Effector memory CD8-positive, alpha-beta T cell (primary cell): ENCODE measurements at regions not wholly inside any gene's neighbourhood (a gene's known extent, or its start where the extent isn't known, plus 50 kb on each side); places are given as distances from the start of the nearest gene placed in this dataset.

ENCODE experiments used
- ATAC-seq: fragments of 150-1000 bp; cut with Tn5 transposase; replicated peaks from 2 replicates; pipeline ENCODE4 v1.10.0; 2021; ENCODE audit warnings: mild to moderate bottlenecking, moderate library complexity
- DNase-seq, 3 experiments: peaks; one replicate each; pipeline ENCODE4 v3.0.0; 2021
- H3K27ac Mint-ChIP-seq, 2 donors: one replicate each; pipeline ENCODE4 v1.8.0; 2022; ENCODE audit warnings: mild to moderate bottlenecking in 2 of 2, mixed read lengths in 2 of 2, moderate library complexity in 2 of 2
- H3K27me3 Mint-ChIP-seq, 2 donors: one replicate each; pipeline ENCODE4 v1.8.0; 2022; ENCODE audit warnings: mixed read lengths in 2 of 2
- H3K36me3 Mint-ChIP-seq: one replicate; pipeline ENCODE4 v1.8.0; 2022; ENCODE audit warnings: mild to moderate bottlenecking, moderate library complexity, mixed read lengths; ENCODE audit not compliant: insufficient read depth
- H3K4me1 Mint-ChIP-seq, 2 donors: one replicate each; pipeline ENCODE4 v1.8.0; 2022; ENCODE audit warnings: low read depth in 2 of 2, mixed read lengths in 2 of 2
- H3K4me3 Mint-ChIP-seq, 2 donors: one replicate each; pipeline ENCODE4 v1.8.0; 2022; ENCODE audit warnings: mild to moderate bottlenecking in 2 of 2, mixed read lengths in 2 of 2, moderate library complexity in 2 of 2
- H3K9me3 Mint-ChIP-seq, 2 donors: one replicate each; pipeline ENCODE4 v1.8.0; 2022; ENCODE audit warnings: mixed read lengths in 2 of 2

GRCh38 chr6:169867751-169868191, 116.3 kb downstream of the ERMARD start:
- ATAC-seq (no peak), DNase-seq (no peak)
- H3K9me3 Mint-ChIP-seq: no peaks in the 10 kb centered on the region
- H3K4me1 Mint-ChIP-seq: peaks cover 7 to 35% of the 10 kb centered on the region in 2 donors
- H3K36me3 Mint-ChIP-seq: peaks cover 4% of the 10 kb centered on the region
- peak overlapping the region in 1 of 2 donors; percentile 14 for H3K27ac Mint-ChIP-seq
- peak overlapping the region; percentile 49 to 62 for H3K4me3 Mint-ChIP-seq
- H3K27me3 Mint-ChIP-seq: no peaks in the 10 kb centered on the region

DNA sequence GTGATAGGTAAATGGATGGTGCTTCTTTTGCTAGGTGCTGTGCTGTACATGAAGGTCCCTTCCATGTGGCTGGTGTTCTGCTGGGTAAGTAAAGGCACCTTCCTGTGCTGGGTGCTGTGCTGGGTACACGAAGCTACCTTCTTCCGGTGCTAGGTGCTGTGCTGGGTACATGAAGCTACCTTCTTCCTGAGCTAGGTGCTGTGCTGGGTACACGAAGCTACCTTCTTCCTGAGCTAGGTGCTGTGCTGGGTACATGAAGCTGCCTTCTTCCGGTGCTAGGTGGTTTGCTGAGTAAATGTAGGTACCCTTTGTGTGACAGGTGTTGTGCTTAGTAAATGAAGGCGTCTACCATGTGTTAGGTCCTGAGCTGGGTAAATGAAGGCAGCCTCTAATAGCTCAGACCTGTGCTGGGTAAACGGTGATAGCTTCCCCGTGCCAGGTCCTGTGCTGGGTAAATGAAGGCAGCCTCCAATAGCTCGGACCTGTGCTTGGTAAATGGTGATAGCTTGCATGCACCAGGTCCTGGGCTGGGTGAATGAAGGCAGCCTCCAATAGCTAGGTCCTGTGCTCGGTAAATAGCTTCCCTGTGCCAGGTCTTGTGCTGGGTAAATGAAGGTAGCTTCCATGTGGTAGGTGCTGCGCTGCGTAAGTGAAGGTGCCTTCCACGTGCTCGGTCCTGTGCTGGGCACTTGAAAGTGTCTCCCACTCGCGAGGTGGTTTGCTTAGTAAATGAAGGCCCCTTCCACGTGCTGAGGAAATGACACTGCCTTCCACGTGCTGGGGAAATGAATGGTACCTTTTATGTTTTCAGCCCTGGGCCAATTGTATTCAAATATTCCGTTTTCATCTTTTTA, 115.5 kb downstream of the ERMARD start:
- Mint-ChIP-seq H3K27me3 (no peaks in the 10 kb centered on the region), H3K9me3 (no peaks in the 10 kb centered on the region), H3K4me3 (no peak overlapping the region), H3K27ac (peak overlapping the region in 1 of 2 donors; percentile 60), H3K4me1 (peaks cover 7 to 35% of the 10 kb centered on the region in 2 donors), H3K36me3 (peaks cover 4% of the 10 kb centered on the region)
- ATAC-seq (no peak), DNase-seq (no peak)

- H3K27me3 Mint-ChIP-seq: no peaks in the 10 kb centered on the region
These were observed 114.7 kb downstream of the ERMARD start for GRCh38 chr6:169866140-169866534.

GRCh38 chr6:169865346-169866139, 114.1 kb downstream of the ERMARD start:
- DNase-seq: no peak
- Mint-ChIP-seq H3K9me3 (no peaks in the 10 kb centered on the region), H3K36me3 (peaks cover 4% of the 10 kb centered on the region), H3K27ac (no peak overlapping the region), H3K4me1 (peaks cover 10 to 34% of the 10 kb centered on the region in 2 donors), H3K27me3 (no peaks in the 10 kb centered on the region), H3K4me3 (no peak overlapping the region)
- ATAC-seq: no peak

More at GRCh38 chr6:169866140-169866534, 114.7 kb downstream of the ERMARD start:
- no peaks in the 10 kb centered on the region for H3K9me3 Mint-ChIP-seq
- H3K36me3 Mint-ChIP-seq: peaks cover 4% of the 10 kb centered on the region
- peaks cover 7 to 35% of the 10 kb centered on the region in 2 donors for H3K4me1 Mint-ChIP-seq
- H3K27ac Mint-ChIP-seq: no peak overlapping the region
- DNase-seq (no peak), ATAC-seq (no peak)
- no peak overlapping the region for H3K4me3 Mint-ChIP-seq

- H3K27me3 Mint-ChIP-seq: no peaks in the 10 kb centered on the region
- H3K27ac Mint-ChIP-seq: peak overlapping the region in 1 of 2 donors; percentile 6
- no peaks in the 10 kb centered on the region for H3K9me3 Mint-ChIP-seq
- no peak overlapping the region for H3K4me3 Mint-ChIP-seq
- DNase-seq (no peak), ATAC-seq (no peak)
- peaks cover 4% of the 10 kb centered on the region for H3K36me3 Mint-ChIP-seq
- peaks cover 16 to 42% of the 10 kb centered on the region in 2 donors for H3K4me1 Mint-ChIP-seq
These were observed 113.0 kb downstream of the ERMARD start for GRCh38 chr6:169864148-169865020.

DNA sequence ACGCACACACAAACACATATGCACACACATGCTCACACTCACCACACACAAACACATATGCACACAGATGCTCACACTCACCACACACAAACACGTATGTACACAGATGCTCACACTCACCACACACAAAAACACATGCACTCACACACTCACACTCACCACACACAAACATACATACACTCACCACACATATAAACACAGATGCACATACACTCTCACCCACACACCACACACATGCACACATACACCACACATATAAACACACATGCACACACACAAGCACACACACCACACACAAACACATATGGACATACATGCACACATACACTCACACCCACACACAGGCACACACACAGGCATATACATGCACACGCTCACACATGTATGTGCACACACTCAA, 112.3 kb downstream of the ERMARD start:
- Mint-ChIP-seq H3K4me1 (peaks cover 16 to 42% of the 10 kb centered on the region in 2 donors), H3K36me3 (peaks cover 4% of the 10 kb centered on the region), H3K27ac (no peak overlapping the region), H3K9me3 (no peaks in the 10 kb centered on the region), H3K27me3 (no peaks in the 10 kb centered on the region), H3K4me3 (no peak overlapping the region)
- no peak for ATAC-seq
- no peak for DNase-seq

DNA sequence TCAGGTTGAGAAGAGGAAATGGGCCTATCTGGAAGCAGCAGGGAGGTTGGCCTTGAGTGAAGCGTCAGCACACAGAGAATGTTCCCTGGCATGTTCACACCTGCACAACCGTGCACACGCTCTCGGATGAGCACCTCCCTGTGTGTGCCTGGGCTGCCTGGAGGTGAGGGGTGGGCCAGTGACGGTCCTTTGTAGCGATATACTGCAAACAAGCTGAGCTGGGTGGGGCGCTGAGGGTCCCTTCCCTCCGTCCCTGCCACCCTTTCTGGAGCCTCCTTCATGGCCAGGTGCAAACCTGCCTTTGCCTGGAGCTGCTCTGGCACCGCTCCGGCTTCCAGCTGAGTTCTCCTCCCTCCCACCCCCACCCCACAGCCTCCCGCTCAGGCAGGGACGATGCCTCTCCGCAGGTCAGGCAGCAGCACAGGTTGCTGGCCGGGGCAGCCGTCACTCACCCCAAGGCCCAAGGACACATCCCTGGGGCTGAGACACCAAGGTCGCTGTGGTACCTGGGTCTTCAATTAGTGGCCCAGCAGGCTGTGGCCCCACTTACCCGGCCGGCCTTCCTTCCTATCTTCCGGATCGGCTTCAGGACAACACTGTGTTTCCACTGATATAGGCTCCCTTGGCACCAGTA, 111.6 kb downstream of the ERMARD start:
- no peaks in the 10 kb centered on the region for H3K27me3 Mint-ChIP-seq
- peaks cover 10 to 36% of the 10 kb centered on the region in 2 donors for H3K4me1 Mint-ChIP-seq
- no peaks in the 10 kb centered on the region for H3K9me3 Mint-ChIP-seq
- H3K36me3 Mint-ChIP-seq: no peaks in the 10 kb centered on the region
- no peak overlapping the region for H3K4me3 Mint-ChIP-seq
- ATAC-seq (no peak), DNase-seq (no peak)
- H3K27ac Mint-ChIP-seq: no peak overlapping the region

DNA sequence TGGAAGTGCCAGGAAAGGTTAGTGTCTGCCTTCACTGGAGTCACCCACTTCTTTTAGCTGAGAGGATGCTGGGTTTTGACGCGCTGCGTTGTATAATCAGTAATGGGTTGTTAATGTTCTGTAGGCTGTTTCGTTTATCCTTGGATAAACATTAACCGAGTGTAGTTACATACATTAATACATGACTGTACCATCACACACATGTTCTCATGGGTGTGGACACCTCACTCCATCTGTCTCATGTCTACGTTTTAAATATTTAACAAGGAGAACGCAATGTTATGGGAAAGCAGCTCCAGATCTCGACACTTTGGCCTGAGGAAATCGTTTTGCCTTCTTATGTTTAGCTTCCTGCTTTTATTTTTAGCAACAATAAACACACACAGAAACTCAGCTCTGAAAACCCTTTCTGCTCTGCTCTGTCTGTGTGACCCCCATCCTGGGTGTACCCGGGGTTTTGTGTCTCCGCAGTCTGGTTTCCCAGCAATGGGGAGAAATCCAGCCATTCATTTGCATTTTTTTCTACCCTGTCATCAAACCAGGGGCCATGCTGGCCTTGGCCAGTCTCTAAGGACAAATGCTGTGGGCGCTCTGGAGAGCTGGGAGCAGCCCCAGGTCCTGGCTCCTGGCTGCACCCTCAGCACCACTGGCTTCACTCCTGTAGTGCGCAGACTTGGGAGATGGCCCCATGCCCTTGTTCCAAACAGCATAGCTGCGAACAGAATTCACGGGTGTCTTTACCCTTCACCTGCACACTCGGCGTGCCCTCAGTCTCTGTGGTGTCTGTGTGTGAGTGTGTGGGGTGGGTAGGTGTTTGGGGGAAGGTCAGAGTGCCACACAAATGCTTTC, 110.8 kb downstream of the ERMARD start:
- no peaks in the 10 kb centered on the region for H3K9me3 Mint-ChIP-seq
- no peak for ATAC-seq
- DNase-seq: no peak
- H3K27ac Mint-ChIP-seq: no peak overlapping the region
- no peak overlapping the region for H3K4me3 Mint-ChIP-seq
- H3K27me3 Mint-ChIP-seq: no peaks in the 10 kb centered on the region
- peaks cover 9 to 29% of the 10 kb centered on the region in 2 donors for H3K4me1 Mint-ChIP-seq
- no peaks in the 10 kb centered on the region for H3K36me3 Mint-ChIP-seq

- Mint-ChIP-seq H3K4me1 (peaks cover 9 to 24% of the 10 kb centered on the region in 2 donors), H3K4me3 (no peak overlapping the region), H3K36me3 (no peaks in the 10 kb centered on the region), H3K9me3 (no peaks in the 10 kb centered on the region), H3K27ac (no peak overlapping the region), H3K27me3 (no peaks in the 10 kb centered on the region)
- no peak for DNase-seq
- ATAC-seq: no peak
These were observed 110.1 kb downstream of the ERMARD start for GRCh38 chr6:169861431-169862042.

DNA sequence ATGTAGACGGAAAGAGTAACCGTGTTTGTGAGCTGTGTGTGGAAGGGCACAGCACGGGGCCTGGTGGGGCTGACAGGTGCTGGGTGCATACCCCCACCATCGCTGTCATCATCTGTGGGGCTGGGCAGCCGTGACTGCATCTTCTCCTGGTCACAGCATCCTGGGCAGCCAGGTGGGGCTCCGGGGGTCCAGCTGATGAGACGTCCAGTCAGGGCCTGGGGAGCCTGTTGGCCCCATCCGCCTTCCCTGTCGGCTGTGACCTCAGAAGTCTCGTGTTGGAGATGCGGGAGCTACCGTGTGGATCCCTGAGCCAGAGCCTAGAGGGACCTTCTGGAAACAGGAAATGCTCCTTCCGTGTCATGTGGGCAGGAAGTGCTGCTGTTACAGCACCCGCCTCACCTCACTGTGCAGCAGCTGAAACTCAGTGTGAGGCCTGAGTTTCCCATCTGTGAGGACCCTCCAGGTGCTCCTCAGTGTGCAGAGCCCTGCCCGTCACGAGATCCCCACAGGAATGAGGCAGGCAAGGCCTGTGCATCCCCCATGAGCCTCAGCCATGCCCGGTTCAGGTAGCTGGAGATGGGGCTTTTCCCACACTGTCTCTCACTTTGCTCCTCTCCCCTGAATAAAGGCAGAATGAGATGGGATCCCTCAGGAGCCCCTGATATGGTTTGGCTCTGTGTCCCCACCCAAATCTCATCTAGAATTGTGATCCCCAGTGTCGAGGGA, 108.7 kb downstream of the ERMARD start:
- no peaks in the 10 kb centered on the region for H3K36me3 Mint-ChIP-seq
- ATAC-seq (no peak), DNase-seq (no peak)
- H3K4me3 Mint-ChIP-seq: peak overlapping the region in 1 of 2 donors; percentile 44
- H3K27ac Mint-ChIP-seq: peak overlapping the region in 1 of 2 donors; percentile 63
- no peaks in the 10 kb centered on the region for H3K27me3 Mint-ChIP-seq
- H3K9me3 Mint-ChIP-seq: no peaks in the 10 kb centered on the region
- H3K4me1 Mint-ChIP-seq: peaks cover 9 to 23% of the 10 kb centered on the region in 2 donors

- H3K4me3 Mint-ChIP-seq: no peak overlapping the region
- ATAC-seq: no peak
- H3K4me1 Mint-ChIP-seq: peaks cover 9 to 18% of the 10 kb centered on the region in 2 donors
- no peaks in the 10 kb centered on the region for H3K9me3 Mint-ChIP-seq
- H3K27ac Mint-ChIP-seq: no peak overlapping the region
- no peak for DNase-seq
- H3K36me3 Mint-ChIP-seq: no peaks in the 10 kb centered on the region
- no peaks in the 10 kb centered on the region for H3K27me3 Mint-ChIP-seq
These were observed 108.1 kb downstream of the ERMARD start for GRCh38 chr6:169859401-169859977.
